Upper lobe of left lung (tissue), 4 donors: ENCODE measurements at regions not wholly inside any gene's neighbourhood (a gene's known extent, or its start where the extent isn't known, plus 50 kb on each side); places are given as distances from the start of the nearest gene placed in this dataset.

Source experiments
- POLR2AphosphoS5 ChIP-seq, 2 donors: sonication (generic); formaldehyde crosslinking; IDR thresholded peaks; one replicate each; pipeline ENCODE4 v1.5.1; 2017; ENCODE audit warnings: antibody characterized with exemption in 2 of 2
- TF ChIP-seq, protein P1 (sequence below), 6 experiments: fragments of 450-650 bp in 4 of 6; fragments of 200-600 bp in 2 of 6; sonication (generic) in 2 of 6; IDR thresholded peaks; one replicate each; pipeline ENCODE4 v1.5.1; 2016 to 2019; ENCODE audit warnings: antibody characterized with exemption in 6 of 6

DNA sequence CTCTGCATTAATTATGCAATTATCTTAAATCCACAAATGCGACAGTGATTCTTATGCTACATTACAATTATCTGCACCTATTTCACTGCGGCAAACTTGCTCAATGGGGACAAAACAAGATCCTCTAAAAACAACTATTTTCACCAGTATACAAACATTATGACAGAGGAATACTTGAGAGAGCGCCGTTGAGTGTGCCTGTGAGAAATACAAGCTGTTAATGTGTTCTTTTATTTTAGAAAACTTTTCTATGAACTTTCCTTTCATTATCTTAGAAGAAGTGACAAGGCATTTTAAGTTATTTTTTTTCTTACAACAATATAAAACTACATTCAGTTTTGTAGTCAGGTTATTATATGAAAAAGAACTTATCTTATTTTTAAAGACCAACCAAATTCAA is 1247.0 kb downstream of the FSCB start:
- TF ChIP-seq, protein P1, sequence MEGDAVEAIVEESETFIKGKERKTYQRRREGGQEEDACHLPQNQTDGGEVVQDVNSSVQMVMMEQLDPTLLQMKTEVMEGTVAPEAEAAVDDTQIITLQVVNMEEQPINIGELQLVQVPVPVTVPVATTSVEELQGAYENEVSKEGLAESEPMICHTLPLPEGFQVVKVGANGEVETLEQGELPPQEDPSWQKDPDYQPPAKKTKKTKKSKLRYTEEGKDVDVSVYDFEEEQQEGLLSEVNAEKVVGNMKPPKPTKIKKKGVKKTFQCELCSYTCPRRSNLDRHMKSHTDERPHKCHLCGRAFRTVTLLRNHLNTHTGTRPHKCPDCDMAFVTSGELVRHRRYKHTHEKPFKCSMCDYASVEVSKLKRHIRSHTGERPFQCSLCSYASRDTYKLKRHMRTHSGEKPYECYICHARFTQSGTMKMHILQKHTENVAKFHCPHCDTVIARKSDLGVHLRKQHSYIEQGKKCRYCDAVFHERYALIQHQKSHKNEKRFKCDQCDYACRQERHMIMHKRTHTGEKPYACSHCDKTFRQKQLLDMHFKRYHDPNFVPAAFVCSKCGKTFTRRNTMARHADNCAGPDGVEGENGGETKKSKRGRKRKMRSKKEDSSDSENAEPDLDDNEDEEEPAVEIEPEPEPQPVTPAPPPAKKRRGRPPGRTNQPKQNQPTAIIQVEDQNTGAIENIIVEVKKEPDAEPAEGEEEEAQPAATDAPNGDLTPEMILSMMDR (IDR thresholded peaks at IDR 0.05): no peak
- no peak for TF ChIP-seq POLR2AphosphoS5 (IDR thresholded peaks at IDR 0.05)
